H9 (cell line): ENCODE measurements at regions not wholly inside any gene's neighbourhood (a gene's known extent, or its start where the extent isn't known, plus 50 kb on each side); places are given as distances from the start of the nearest gene placed in this dataset.

Experiments used
- DNase-seq: peaks from one replicate; pipeline ENCODE4 v3.0.0-alpha.2; 2017
- H2AFZ ChIP-seq: one replicate; pipeline ENCODE4 v1.6.1; 2013; ENCODE audit warnings: mild to moderate bottlenecking, low read length, control low read depth, moderate library complexity
- H2AK5ac ChIP-seq: 2 replicates; pipeline ENCODE4 v1.6.1; 2013; ENCODE audit warnings: low read length, control low read depth, mixed read lengths; ENCODE audit not compliant: insufficient read length
- H2BK120ac ChIP-seq: one replicate; pipeline ENCODE4 v1.6.1; 2013; ENCODE audit warnings: low read depth, mild to moderate bottlenecking, low read length, control low read depth, inconsistent platforms; ENCODE audit not compliant: poor library complexity, severe bottlenecking
- H2BK12ac ChIP-seq: 2 replicates; pipeline ENCODE4 v1.6.1; 2013; ENCODE audit warnings: low read length, control low read depth, mixed read lengths, low read depth; ENCODE audit not compliant: insufficient read length
- H2BK15ac ChIP-seq: 2 replicates; pipeline ENCODE4 v1.6.1; 2013; ENCODE audit warnings: low read depth, low read length, control low read depth
- H2BK20ac ChIP-seq: one replicate; pipeline ENCODE4 v1.6.1; 2013; ENCODE audit warnings: low read depth, mild to moderate bottlenecking, low read length, control low read depth, inconsistent platforms; ENCODE audit not compliant: poor library complexity, severe bottlenecking
- H2BK5ac ChIP-seq: 2 replicates; pipeline ENCODE4 v1.6.1; 2013; ENCODE audit warnings: low read length, control low read depth, mixed read lengths; ENCODE audit not compliant: insufficient read length
- H3K14ac ChIP-seq: 2 replicates; pipeline ENCODE4 v1.6.1; 2013; ENCODE audit warnings: low read length, control low read depth; ENCODE audit not compliant: insufficient read depth
- H3K18ac ChIP-seq: 2 replicates; pipeline ENCODE4 v1.6.1; 2013; ENCODE audit warnings: low read depth, mild to moderate bottlenecking, mixed read lengths, low read length, control low read depth; ENCODE audit not compliant: insufficient read length
- H3K23ac ChIP-seq: 2 replicates; pipeline ENCODE4 v1.6.1; 2013; ENCODE audit warnings: low read length, control low read depth, mixed read lengths, low read depth; ENCODE audit not compliant: insufficient read length
- H3K23me2 ChIP-seq: 2 replicates; pipeline ENCODE4 v1.6.1; 2013; ENCODE audit warnings: low read depth, mild to moderate bottlenecking, mixed read lengths, low read length, control low read depth; ENCODE audit not compliant: insufficient read length, poor library complexity, severe bottlenecking
- H3K27ac ChIP-seq: 2 replicates; pipeline ENCODE4 v1.5.1; 2013; ENCODE audit warnings: low read length, control low read depth, mixed read lengths, low read depth; ENCODE audit not compliant: insufficient read length
- H3K27me3 ChIP-seq: 2 replicates; pipeline ENCODE4 v1.6.1; 2013; ENCODE audit warnings: low read length, control low read depth, inconsistent platforms; ENCODE audit not compliant: insufficient read depth
- H3K4ac ChIP-seq: 2 replicates; pipeline ENCODE4 v1.6.1; 2013; ENCODE audit warnings: low read depth, mild to moderate bottlenecking, control low read depth, inconsistent platforms, low read length, moderate library complexity
- H3K4me1 ChIP-seq: 2 replicates; pipeline ENCODE4 v1.6.1; 2013; ENCODE audit warnings: low read length, control low read depth, inconsistent platforms; ENCODE audit not compliant: insufficient read depth
- H3K4me2 ChIP-seq: 2 replicates; pipeline ENCODE4 v1.6.1; 2013; ENCODE audit warnings: low read length, control low read depth, mixed read lengths; ENCODE audit not compliant: insufficient read length, insufficient read depth
- H3K56ac ChIP-seq: 2 replicates; pipeline ENCODE4 v1.6.1; 2013; ENCODE audit warnings: low read depth, mild to moderate bottlenecking, mixed read lengths, low read length, control low read depth; ENCODE audit not compliant: insufficient read length
- H3K79me1 ChIP-seq: 2 replicates; pipeline ENCODE4 v1.6.1; 2013; ENCODE audit warnings: low read depth, mild to moderate bottlenecking, moderate library complexity, low read length, control low read depth, inconsistent platforms; ENCODE audit not compliant: insufficient read depth, poor library complexity, severe bottlenecking
- H3K79me2 ChIP-seq: 2 replicates; pipeline ENCODE4 v1.6.1; 2013; ENCODE audit warnings: low read length, control low read depth, inconsistent platforms; ENCODE audit not compliant: insufficient read depth
- H3K9ac ChIP-seq: 2 replicates; pipeline ENCODE4 v1.6.1; 2013; ENCODE audit warnings: low read length, control low read depth, mixed read lengths; ENCODE audit not compliant: insufficient read length; ENCODE audit errors: extremely low read depth
- H3K9me3 ChIP-seq: one replicate; pipeline ENCODE4 v1.6.1; 2013; ENCODE audit warnings: low read depth, low read length, inconsistent platforms; ENCODE audit not compliant: control insufficient read depth
- H3T11ph ChIP-seq: one replicate; pipeline ENCODE4 v1.6.1; 2013; ENCODE audit warnings: mild to moderate bottlenecking, low read length, control low read depth, inconsistent platforms
- H4K20me1 ChIP-seq: one replicate; pipeline ENCODE4 v1.6.1; 2013; ENCODE audit not compliant: control insufficient read depth, insufficient read length, insufficient read depth
- H4K5ac ChIP-seq: 2 replicates; pipeline ENCODE4 v1.6.1; 2013; ENCODE audit warnings: low read depth, mild to moderate bottlenecking, mixed read lengths, low read length, control low read depth; ENCODE audit not compliant: insufficient read length
- H4K8ac ChIP-seq: replicated peaks from 2 replicates; pipeline ENCODE4 v1.6.1; 2013; ENCODE audit warnings: low read length, control low read depth, mixed read lengths, low read depth; ENCODE audit not compliant: insufficient read length
- H4K91ac ChIP-seq: 2 replicates; pipeline ENCODE4 v1.6.1; 2013; ENCODE audit warnings: low read depth, mild to moderate bottlenecking, moderate library complexity, mixed read lengths, low read length, control low read depth; ENCODE audit not compliant: insufficient read length
- H3K27ac Mint-ChIP-seq, 3 experiments: 2 replicates in 2 of 3; 3 replicates in 1 of 3; pipeline ENCODE4 v1.8.0; 2020 to 2021; ENCODE audit warnings: mixed read lengths in 3 of 3, mild to moderate bottlenecking in 1 of 3, moderate library complexity in 1 of 3
- H3K27me3 Mint-ChIP-seq: 2 replicates; pipeline ENCODE4 v1.8.0; 2021; ENCODE audit warnings: low read depth, mild to moderate bottlenecking, moderate library complexity, mixed read lengths
- H3K36me3 Mint-ChIP-seq, 3 experiments: 2 replicates in 2 of 3; 3 replicates in 1 of 3; pipeline ENCODE4 v1.8.0; 2020 to 2021; ENCODE audit warnings: low read depth in 3 of 3, mixed read lengths in 3 of 3; ENCODE audit not compliant: insufficient read depth in 1 of 3
- H3K4me1 Mint-ChIP-seq, 2 experiments: 2 replicates each; pipeline ENCODE4 v1.8.0; 2020; ENCODE audit warnings: mixed read lengths in 2 of 2
- H3K4me3 Mint-ChIP-seq, 2 experiments: 2 replicates in 1 of 2; 3 replicates in 1 of 2; pipeline ENCODE4 v1.8.0; 2020 to 2021; ENCODE audit warnings: mild to moderate bottlenecking in 2 of 2, mixed read lengths in 2 of 2, moderate library complexity in 1 of 2
- H3K9me3 Mint-ChIP-seq, 2 experiments: 2 replicates in 1 of 2; 3 replicates in 1 of 2; pipeline ENCODE4 v1.8.0; 2020; ENCODE audit warnings: mild to moderate bottlenecking in 2 of 2, mixed read lengths in 2 of 2, moderate library complexity in 1 of 2
- WGBS: extraction: QIAGEN DNeasy Blood & Tissue Kit; methylation state at CpG from one replicate; pipeline ENCODE4 v1.1.7; 2013; ENCODE audit warnings: missing lambda C conversion rate, low lambda C conversion rate, mixed read lengths; ENCODE audit not compliant: insufficient read length; ENCODE audit errors: extremely low coverage; 5-methylcytosine and 5-hydroxymethylcytosine counted together
- TF ChIP-seq, protein P1 (sequence below): fragments of 200-600 bp; sonication (generic); conservative IDR thresholded peaks from 3 replicates; pipeline ENCODE4 v1.8.0; 2021; ENCODE audit warnings: antibody characterized with exemption, mild to moderate bottlenecking

DNA sequence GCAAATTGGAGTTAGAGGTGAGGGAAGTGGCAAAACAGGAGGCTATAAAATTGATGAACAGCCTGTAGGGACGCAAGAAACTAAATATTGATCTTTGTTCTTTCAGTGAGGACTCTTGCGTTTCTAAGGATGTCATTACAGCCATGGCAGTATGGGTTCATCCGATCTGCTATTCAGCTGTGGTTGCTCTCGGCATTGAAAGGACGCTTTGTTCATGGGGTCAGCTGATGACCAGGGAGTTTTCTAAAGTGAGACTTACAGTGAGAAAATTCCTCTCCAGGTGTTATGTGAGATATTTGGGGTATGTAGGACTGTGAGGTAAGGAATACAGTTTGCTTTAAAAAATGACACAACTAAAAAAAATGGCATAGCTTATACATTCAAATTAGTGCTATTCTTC is 52.7 kb upstream of the PELI1 start:
- H3K4me3 Mint-ChIP-seq: no peak overlapping the region
- no peak overlapping the region for H3K4me2 ChIP-seq
- H3K27me3 ChIP-seq: no peaks in the 10 kb centered on the region
- no peak overlapping the region for H2AK5ac ChIP-seq
- H3K4me1 ChIP-seq: no peaks in the 10 kb centered on the region
- WGBS: no CpG with 5 or more reads among the region's 5 CpGs
- no peak overlapping the region for H3K56ac ChIP-seq
- no peaks in the 10 kb centered on the region for H4K20me1 ChIP-seq
- H3K36me3 Mint-ChIP-seq: no peaks in the 10 kb centered on the region; a peak in 1 of 7 replicates
- no peak overlapping the region for H2BK120ac ChIP-seq
- H3K9me3 Mint-ChIP-seq: no peaks in the 10 kb centered on the region; a peak in 1 of 5 replicates
- no peaks in the 10 kb centered on the region; the same call in 1 of the 2 replicates for H3K27me3 Mint-ChIP-seq
- no peak overlapping the region for H2BK12ac ChIP-seq
- no peak overlapping the region for H2BK20ac ChIP-seq
- no peak overlapping the region for H3K27ac ChIP-seq
- H4K5ac ChIP-seq: no peak overlapping the region
- H3K23me2 ChIP-seq: no peaks in the 10 kb centered on the region
- no peak overlapping the region for H3K23ac ChIP-seq
- H3K79me2 ChIP-seq: no peaks in the 10 kb centered on the region
- TF ChIP-seq, protein P1, sequence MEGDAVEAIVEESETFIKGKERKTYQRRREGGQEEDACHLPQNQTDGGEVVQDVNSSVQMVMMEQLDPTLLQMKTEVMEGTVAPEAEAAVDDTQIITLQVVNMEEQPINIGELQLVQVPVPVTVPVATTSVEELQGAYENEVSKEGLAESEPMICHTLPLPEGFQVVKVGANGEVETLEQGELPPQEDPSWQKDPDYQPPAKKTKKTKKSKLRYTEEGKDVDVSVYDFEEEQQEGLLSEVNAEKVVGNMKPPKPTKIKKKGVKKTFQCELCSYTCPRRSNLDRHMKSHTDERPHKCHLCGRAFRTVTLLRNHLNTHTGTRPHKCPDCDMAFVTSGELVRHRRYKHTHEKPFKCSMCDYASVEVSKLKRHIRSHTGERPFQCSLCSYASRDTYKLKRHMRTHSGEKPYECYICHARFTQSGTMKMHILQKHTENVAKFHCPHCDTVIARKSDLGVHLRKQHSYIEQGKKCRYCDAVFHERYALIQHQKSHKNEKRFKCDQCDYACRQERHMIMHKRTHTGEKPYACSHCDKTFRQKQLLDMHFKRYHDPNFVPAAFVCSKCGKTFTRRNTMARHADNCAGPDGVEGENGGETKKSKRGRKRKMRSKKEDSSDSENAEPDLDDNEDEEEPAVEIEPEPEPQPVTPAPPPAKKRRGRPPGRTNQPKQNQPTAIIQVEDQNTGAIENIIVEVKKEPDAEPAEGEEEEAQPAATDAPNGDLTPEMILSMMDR: no peak
- H3K18ac ChIP-seq: no peak overlapping the region
- H3K27ac Mint-ChIP-seq: no peak overlapping the region
- DNase-seq: no peak
- H4K8ac ChIP-seq: no peak overlapping the region
- no peak overlapping the region for H2BK5ac ChIP-seq
- no peaks in the 10 kb centered on the region for H3K79me1 ChIP-seq
- H3K9ac ChIP-seq: no peak overlapping the region
- H3K4me1 Mint-ChIP-seq: peaks cover 18 to 20% of the 10 kb centered on the region in 2 experiments
- H3K14ac ChIP-seq: no peak overlapping the region
- H4K91ac ChIP-seq: no peak overlapping the region
- H2BK15ac ChIP-seq: no peak overlapping the region
- H3T11ph ChIP-seq: no peak overlapping the region
- no peak overlapping the region for H2AFZ ChIP-seq
- no peak overlapping the region for H3K4ac ChIP-seq
- H3K9me3 ChIP-seq: no peaks in the 10 kb centered on the region
